ENCODE measurements at regions not wholly inside any gene's neighbourhood (a gene's known extent, or its start where the extent isn't known, plus 50 kb on each side); places are given as distances from the start of the nearest gene placed in this dataset.

DNA sequence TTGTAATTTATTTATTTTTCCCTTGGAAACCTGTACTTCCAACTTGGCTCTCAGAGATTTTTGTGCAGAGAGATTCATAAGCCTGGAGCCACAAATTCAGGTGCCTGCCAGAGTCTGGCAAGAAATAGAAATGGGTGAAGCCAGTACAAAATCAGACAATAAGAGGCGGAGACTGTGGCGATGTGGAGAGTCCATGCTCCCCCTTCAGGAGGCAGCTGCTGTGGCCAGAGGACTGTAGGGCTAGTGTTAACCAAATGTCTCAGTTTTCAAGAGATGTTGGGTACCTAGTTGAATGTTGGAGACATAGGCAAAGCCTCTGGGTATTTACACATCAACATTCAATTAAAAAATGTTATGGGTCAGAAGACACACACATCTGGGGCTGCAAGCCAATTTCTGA lies 208.6 kb downstream of the PSAT1 start:
- DNase-seq: no peak
- Mint-ChIP-seq H3K4me3 (no peak overlapping the region), H3K27ac (no peak overlapping the region), H3K36me3 (no peaks in the 10 kb centered on the region), H3K27me3 (ENCODE audit: low read depth in 3 of 3) (no peaks in the 10 kb centered on the region), H3K4me1 (no peaks in the 10 kb centered on the region), H3K9me3 (peaks cover 0 to 8% (median 2%) of the 10 kb centered on the region in 7 donors)
- no peak overlapping the region for H3K27ac ChIP-seq (ENCODE audit: low read depth in 1 of 2, low read length in 2 of 2)
- H3K4me2 ChIP-seq (replicated peaks; ENCODE audit: extremely low read depth, low read length, poor library complexity, severe bottlenecking): no peak overlapping the region
- no peaks in the 10 kb centered on the region for H4K20me1 ChIP-seq (ENCODE audit: insufficient read depth, low read length)
- no peaks in the 10 kb centered on the region for H3K79me2 ChIP-seq (ENCODE audit: insufficient read depth, low read length)
- 94% methylated on average over 2 of the region's 2 CpGs for WGBS (ENCODE audit: insufficient coverage)
- intact Hi-C loops (cut with micrococcal nuclease): no loop called here
- TF ChIP-seq, protein P1, sequence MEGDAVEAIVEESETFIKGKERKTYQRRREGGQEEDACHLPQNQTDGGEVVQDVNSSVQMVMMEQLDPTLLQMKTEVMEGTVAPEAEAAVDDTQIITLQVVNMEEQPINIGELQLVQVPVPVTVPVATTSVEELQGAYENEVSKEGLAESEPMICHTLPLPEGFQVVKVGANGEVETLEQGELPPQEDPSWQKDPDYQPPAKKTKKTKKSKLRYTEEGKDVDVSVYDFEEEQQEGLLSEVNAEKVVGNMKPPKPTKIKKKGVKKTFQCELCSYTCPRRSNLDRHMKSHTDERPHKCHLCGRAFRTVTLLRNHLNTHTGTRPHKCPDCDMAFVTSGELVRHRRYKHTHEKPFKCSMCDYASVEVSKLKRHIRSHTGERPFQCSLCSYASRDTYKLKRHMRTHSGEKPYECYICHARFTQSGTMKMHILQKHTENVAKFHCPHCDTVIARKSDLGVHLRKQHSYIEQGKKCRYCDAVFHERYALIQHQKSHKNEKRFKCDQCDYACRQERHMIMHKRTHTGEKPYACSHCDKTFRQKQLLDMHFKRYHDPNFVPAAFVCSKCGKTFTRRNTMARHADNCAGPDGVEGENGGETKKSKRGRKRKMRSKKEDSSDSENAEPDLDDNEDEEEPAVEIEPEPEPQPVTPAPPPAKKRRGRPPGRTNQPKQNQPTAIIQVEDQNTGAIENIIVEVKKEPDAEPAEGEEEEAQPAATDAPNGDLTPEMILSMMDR (IDR thresholded peaks at IDR 0.05): no peak
- H3K4me1 ChIP-seq (ENCODE audit: control insufficient read depth in 1 of 2, insufficient read depth in 2 of 2, low read length in 2 of 2): no peaks in the 10 kb centered on the region
- no peaks in the 10 kb centered on the region for H3K9me3 ChIP-seq (replicated peaks in 1 of 2; ENCODE audit: control insufficient read depth in 1 of 2, insufficient read depth in 1 of 2, low read length in 2 of 2)
- H2AFZ ChIP-seq (ENCODE audit: insufficient read depth, low read depth, low read length, poor library complexity, severe bottlenecking): no peak overlapping the region
- H3K9ac ChIP-seq (ENCODE audit: insufficient read depth, low read length, poor library complexity, severe bottlenecking): no peak overlapping the region
- no peaks in the 10 kb centered on the region for H3K36me3 ChIP-seq (replicated peaks in 1 of 2; ENCODE audit: control insufficient read depth in 1 of 2, insufficient read depth in 2 of 2, low read length in 2 of 2)
- H3K27me3 ChIP-seq (ENCODE audit: control insufficient read depth in 2 of 2, insufficient read depth in 2 of 2, low read length in 2 of 2): no peaks in the 10 kb centered on the region
- H3K4me3 ChIP-seq (replicated peaks in 1 of 3; ENCODE audit: low read depth in 2 of 3, low read length in 3 of 3): no peak overlapping the region

DNA sequence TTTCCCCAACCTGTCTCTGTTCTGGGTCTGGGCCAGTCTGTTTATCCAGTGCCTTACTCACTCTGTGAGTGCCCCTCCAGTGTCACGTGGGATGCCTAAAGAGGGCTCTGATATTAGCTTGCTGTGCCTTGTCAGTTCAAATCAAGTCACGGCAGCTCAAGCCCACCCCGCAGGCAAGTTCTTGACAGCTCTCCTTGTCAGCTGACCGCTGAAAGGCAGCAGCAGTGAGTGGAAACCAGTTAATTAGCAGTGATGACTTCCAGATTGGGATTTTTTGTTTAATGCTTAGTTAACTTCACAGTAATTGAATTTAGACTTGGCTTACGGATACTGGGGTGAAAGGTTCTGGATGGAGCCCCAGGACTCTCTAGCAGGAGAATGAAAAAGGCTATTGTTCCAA lies 210.1 kb downstream of the PSAT1 start:
- no peak overlapping the region for H3K27ac Mint-ChIP-seq
- WGBS (ENCODE audit: insufficient coverage): 97% methylated on average over 4 of the region's 5 CpGs

More for the DNA sequence above, 210.1 kb downstream of the PSAT1 start:
- no peak overlapping the region for H2AFZ ChIP-seq (ENCODE audit: insufficient read depth, low read depth, low read length, poor library complexity, severe bottlenecking)
- H3K4me3 ChIP-seq (replicated peaks in 1 of 3; ENCODE audit: low read depth in 2 of 3, low read length in 3 of 3): no peak overlapping the region
- H3K9me3 ChIP-seq (replicated peaks in 1 of 2; ENCODE audit: control insufficient read depth in 1 of 2, insufficient read depth in 1 of 2, low read length in 2 of 2): no peaks in the 10 kb centered on the region
- intact Hi-C loops (cut with micrococcal nuclease): no loop called here
- H3K9ac ChIP-seq (ENCODE audit: insufficient read depth, low read length, poor library complexity, severe bottlenecking): no peak overlapping the region
- no peaks in the 10 kb centered on the region for H3K36me3 ChIP-seq (replicated peaks in 1 of 2; ENCODE audit: control insufficient read depth in 1 of 2, insufficient read depth in 2 of 2, low read length in 2 of 2)
- H3K36me3 Mint-ChIP-seq: no peaks in the 10 kb centered on the region
- H3K79me2 ChIP-seq (ENCODE audit: insufficient read depth, low read length): no peaks in the 10 kb centered on the region
- H3K27me3 Mint-ChIP-seq (ENCODE audit: low read depth in 3 of 3): no peaks in the 10 kb centered on the region
- H3K4me1 ChIP-seq (ENCODE audit: control insufficient read depth in 1 of 2, insufficient read depth in 2 of 2, low read length in 2 of 2): no peaks in the 10 kb centered on the region
- no peaks in the 10 kb centered on the region for H3K4me1 Mint-ChIP-seq
- no peak overlapping the region for H3K4me3 Mint-ChIP-seq
- H3K27me3 ChIP-seq (ENCODE audit: control insufficient read depth in 2 of 2, insufficient read depth in 2 of 2, low read length in 2 of 2): no peaks in the 10 kb centered on the region
- TF ChIP-seq, protein P1 (IDR thresholded peaks at IDR 0.05): no peak
- H3K4me2 ChIP-seq (replicated peaks; ENCODE audit: extremely low read depth, low read length, poor library complexity, severe bottlenecking): no peak overlapping the region
- no peak for DNase-seq
- H3K9me3 Mint-ChIP-seq: peaks cover 0 to 8% (median 2%) of the 10 kb centered on the region in 7 donors
- no peaks in the 10 kb centered on the region for H4K20me1 ChIP-seq (ENCODE audit: insufficient read depth, low read length)
- H3K27ac ChIP-seq (ENCODE audit: low read depth in 1 of 2, low read length in 2 of 2): no peak overlapping the region

Data from CD14-positive monocyte (primary cell).